HG03095 (cell line): ENCODE measurements at regions not wholly inside any gene's neighbourhood (a gene's known extent, or its start where the extent isn't known, plus 50 kb on each side); places are given as distances from the start of the nearest gene placed in this dataset.

Experiments used
- ATAC-seq: cut with Tn5 transposase; IDR thresholded peaks from one replicate; pipeline ENCODE4 v1.9.1; 2021; ENCODE audit warnings: moderate library complexity; ENCODE audit not compliant: unreplicated experiment

GRCh38 chr14:76929927-76930326, 98.6 kb downstream of the IRF2BPL start:
- no peak for ATAC-seq

GRCh38 chr14:76927971-76928700, 100.4 kb downstream of the IRF2BPL start:
- ATAC-seq: no peak

- peak; percentile 72 for ATAC-seq
These were observed 100.5 kb downstream of the LRRC74A start for GRCh38 chr14:76926521-76927251.

GRCh38 chr14:76925097-76925441, 98.9 kb downstream of the LRRC74A start:
- ATAC-seq: no peak

GRCh38 chr14:76924371-76925096, 98.3 kb downstream of the LRRC74A start:
- no peak for ATAC-seq

GRCh38 chr14:76923431-76924370, 97.5 kb downstream of the LRRC74A start:
- no peak for ATAC-seq

GRCh38 chr14:76922584-76922983, 96.4 kb downstream of the LRRC74A start:
- ATAC-seq: no peak

- ATAC-seq: no peak
These were observed 95.9 kb downstream of the LRRC74A start for GRCh38 chr14:76922092-76922491.

- no peak for ATAC-seq
These were observed 94.8 kb downstream of the LRRC74A start for GRCh38 chr14:76921088-76921399.

GRCh38 chr14:76920331-76921087, 94.3 kb downstream of the LRRC74A start:
- ATAC-seq: no peak

GRCh38 chr14:76919431-76920330, 93.5 kb downstream of the LRRC74A start:
- no peak for ATAC-seq
